Common myeloid progenitor, CD34-positive (primary cell): ENCODE measurements at regions not wholly inside any gene's neighbourhood (a gene's known extent, or its start where the extent isn't known, plus 50 kb on each side); places are given as distances from the start of the nearest gene placed in this dataset.

Source experiments
- CTCF ChIA-PET: fragments of 350-600 bp; sonication (Branson Sonifier 250); formaldehyde crosslinking; loops from one replicate; lab custom pipeline; 2021; ENCODE audit warnings: antibody characterized with exemption; lab: Charles Lee
- POLR2A ChIA-PET: fragments of 350-600 bp; sonication (Branson Sonifier 250); formaldehyde crosslinking; loops from one replicate; lab custom pipeline; 2021; ENCODE audit warnings: antibody characterized with exemption; lab: Charles Lee
- DNase-seq, 3 donors: peaks; one replicate each; pipeline versions ENCODE4 v3.0.0 to v3.0.0-alpha.2; 2013
- H3K27ac ChIP-seq, 2 experiments: 1 replicate in 1 of 2; 2 replicates in 1 of 2; pipeline ENCODE4 v1.7.0; 2013; ENCODE audit warnings: inconsistent platforms in 2 of 2, low read length in 2 of 2, mild to moderate bottlenecking in 2 of 2, low read depth in 1 of 2, moderate library complexity in 1 of 2; ENCODE audit not compliant: severe bottlenecking in 2 of 2, insufficient read depth in 1 of 2, poor library complexity in 1 of 2
- H3K27me3 ChIP-seq, 5 experiments: replicated peaks in 2 of 5; 1 replicate in 3 of 5; 2 replicates in 2 of 5; pipeline versions ENCODE4 v1.6.1 to v1.7.0; 2013; ENCODE audit warnings: low read length in 4 of 5, mild to moderate bottlenecking in 2 of 5, moderate library complexity in 2 of 5, inconsistent platforms in 1 of 5; ENCODE audit not compliant: insufficient read depth in 5 of 5, control insufficient read depth in 4 of 5
- H3K36me3 ChIP-seq, 4 experiments: 1 replicate in 2 of 4; 2 replicates in 2 of 4; pipeline versions ENCODE4 v1.6.1 to v1.7.0; 2013; ENCODE audit warnings: low read length in 3 of 4, control low read depth in 1 of 4, mild to moderate bottlenecking in 1 of 4; ENCODE audit not compliant: control insufficient read depth in 4 of 4, insufficient read depth in 4 of 4
- H3K4me1 ChIP-seq, 4 experiments: 1 replicate in 3 of 4; 2 replicates in 1 of 4; pipeline versions ENCODE4 v1.6.1 to v1.7.1; 2013; ENCODE audit warnings: low read length in 3 of 4, mild to moderate bottlenecking in 3 of 4, control low read depth in 1 of 4, inconsistent platforms in 1 of 4, moderate library complexity in 1 of 4; ENCODE audit not compliant: control insufficient read depth in 4 of 4, insufficient read depth in 4 of 4; ENCODE audit errors: control extremely low read depth in 1 of 4
- H3K4me3 ChIP-seq, 7 experiments: 1 replicate in 4 of 7; 2 replicates in 3 of 7; pipeline versions ENCODE4 v1.5.1 to v1.7.0; 2013; ENCODE audit warnings: mild to moderate bottlenecking in 7 of 7, low read length in 6 of 7, moderate library complexity in 6 of 7, inconsistent platforms in 2 of 7, low read depth in 2 of 7, control low read depth in 1 of 7; ENCODE audit not compliant: insufficient read depth in 4 of 7, control insufficient read depth in 1 of 7; ENCODE audit errors: extremely low read depth in 1 of 7
- H3K9me3 ChIP-seq, 5 experiments: 1 replicate in 4 of 5; 2 replicates in 1 of 5; pipeline versions ENCODE4 v1.6.1 to v1.7.1; 2013; ENCODE audit warnings: low read length in 4 of 5, mild to moderate bottlenecking in 2 of 5, inconsistent platforms in 1 of 5, low read depth in 1 of 5, moderate library complexity in 1 of 5; ENCODE audit not compliant: control insufficient read depth in 4 of 5, insufficient read depth in 2 of 5; ENCODE audit errors: control extremely low read depth in 1 of 5
- WGBS: methylation state at CpG from one replicate; pipeline ENCODE4 v1.1.5; 2013; ENCODE audit not compliant: insufficient coverage; 5-methylcytosine and 5-hydroxymethylcytosine counted together

GRCh38 chr1:238491265-238491664 is 600.5 kb upstream of the ZP4 start:
- H3K27ac ChIP-seq = no peak overlapping the region
- no peaks in the 10 kb centered on the region for H3K36me3 ChIP-seq
- no peaks in the 10 kb centered on the region for H3K9me3 ChIP-seq
- ChIA-PET POLR2A (interaction anchor here (0.6 kb wide), 1 partner anchor 773 kb away, joined by 3 read pairs; no protein-coding TSS in a partner anchor), CTCF (no interaction called here)
- DNase-seq = no peak
- 100% methylated on average over 10 of the region's 12 CpGs for WGBS
- H3K27me3 ChIP-seq = peaks cover 0 to 7% (median 0%) of the 10 kb centered on the region in 5 experiments
- H3K4me3 ChIP-seq = no peak overlapping the region
- no peaks in the 10 kb centered on the region for H3K4me1 ChIP-seq

GRCh38 chr1:238489006-238489405 is 598.3 kb upstream of the ZP4 start:
- 100% methylated on average over 3 of the region's 3 CpGs for WGBS
- H3K4me1 ChIP-seq = no peaks in the 10 kb centered on the region
- POLR2A ChIA-PET = no interaction called here
- no peaks in the 10 kb centered on the region for H3K36me3 ChIP-seq
- no peak overlapping the region for H3K4me3 ChIP-seq
- no peaks in the 10 kb centered on the region for H3K9me3 ChIP-seq
- peaks cover 0 to 7% (median 0%) of the 10 kb centered on the region in 5 experiments for H3K27me3 ChIP-seq
- H3K27ac ChIP-seq = no peak overlapping the region
- DNase-seq = no peak
- CTCF ChIA-PET = interaction anchor here (1.1 to 1.8 kb wide), 2 partner anchors 15 to 118 kb away, joined by 4 to 5 read pairs; no protein-coding TSS in a partner anchor

DNA sequence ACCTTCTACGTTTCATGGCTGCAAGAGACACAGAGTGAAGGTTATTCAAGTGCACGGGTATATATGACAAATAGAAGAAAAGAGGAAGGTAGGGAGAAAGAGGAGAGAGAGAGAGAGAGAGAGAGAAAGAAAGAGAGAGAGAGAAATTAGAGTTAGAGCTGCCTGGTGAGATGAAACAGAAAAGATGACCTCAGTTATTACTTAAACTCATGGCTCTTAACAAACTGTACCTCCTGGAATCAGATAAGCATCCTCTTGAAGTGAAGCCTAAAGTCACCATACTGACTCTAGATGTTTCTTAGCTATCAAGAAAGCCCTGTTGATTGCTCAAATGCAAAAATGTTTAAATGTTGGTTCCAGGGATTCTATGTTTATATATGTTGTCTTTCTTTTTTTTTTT is 597.7 kb upstream of the ZP4 start:
- H3K9me3 ChIP-seq = no peaks in the 10 kb centered on the region
- H3K27me3 ChIP-seq = peaks cover 0 to 7% (median 0%) of the 10 kb centered on the region in 5 experiments
- ChIA-PET POLR2A (no interaction called here), CTCF (interaction anchor here (1.1 kb wide), 1 partner anchor 119 kb away, joined by 4 read pairs; no protein-coding TSS in a partner anchor)
- no peaks in the 10 kb centered on the region for H3K36me3 ChIP-seq
- no peak overlapping the region for H3K4me3 ChIP-seq
- H3K4me1 ChIP-seq = no peaks in the 10 kb centered on the region
- 60% methylated on average over 2 of the region's 2 CpGs for WGBS
- DNase-seq = peak in 2 of 3 donors; percentile 33 to 64
- no peak overlapping the region for H3K27ac ChIP-seq

DNA sequence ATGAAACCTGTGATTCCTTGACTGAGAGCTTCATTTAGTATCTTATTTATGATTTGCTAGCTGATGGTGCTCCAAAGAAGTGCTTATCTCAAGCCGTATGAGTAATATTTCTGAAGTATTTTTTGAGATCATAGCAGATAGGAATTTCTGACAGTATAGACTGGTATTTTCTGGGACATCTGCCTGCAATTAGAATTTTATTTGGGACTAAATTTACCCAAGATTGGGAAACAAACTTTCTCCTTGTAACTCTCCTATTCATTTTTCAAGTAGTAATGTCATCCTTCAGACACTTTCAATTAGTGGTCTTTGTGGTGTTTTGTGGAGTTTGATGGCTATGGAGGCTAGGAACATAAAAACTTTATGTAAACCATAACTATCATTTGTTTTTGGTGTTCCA is 597.2 kb upstream of the ZP4 start:
- DNase-seq = no peak
- ChIA-PET POLR2A (no interaction called here), CTCF (no interaction called here)
- Histone ChIP-seq H3K4me3 (no peak overlapping the region), H3K27me3 (peaks cover 0 to 7% (median under 1%) of the 10 kb centered on the region in 5 experiments), H3K36me3 (no peaks in the 10 kb centered on the region), H3K4me1 (no peaks in the 10 kb centered on the region), H3K9me3 (no peaks in the 10 kb centered on the region), H3K27ac (no peak overlapping the region)
- WGBS = no CpG with 5 or more reads among the region's 1 CpG

DNA sequence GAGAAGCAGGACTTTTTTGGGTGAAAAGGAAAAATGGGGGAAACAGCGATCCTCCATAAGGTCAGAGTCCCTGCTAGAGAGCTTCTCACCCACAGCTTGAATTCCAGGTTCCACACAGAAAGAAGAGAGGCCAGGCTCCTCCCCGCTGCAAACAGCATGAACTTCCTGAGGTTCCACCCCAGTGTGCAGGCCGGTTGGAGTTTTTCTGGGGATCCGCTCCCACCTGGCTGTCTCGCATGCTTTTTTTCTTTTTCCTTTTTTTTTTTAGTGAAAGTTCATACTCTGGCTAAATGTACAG is 595.1 kb upstream of the ZP4 start:
- ChIA-PET CTCF (no interaction called here), POLR2A (no interaction called here)
- peaks cover 0 to 2% (median 0%) of the 10 kb centered on the region in 4 experiments for H3K4me1 ChIP-seq
- peaks cover 0 to 9% (median 0%) of the 10 kb centered on the region in 5 experiments for H3K9me3 ChIP-seq
- no CpG with 5 or more reads among the region's 5 CpGs for WGBS
- H3K27me3 ChIP-seq = peaks cover 0 to 15% (median 4%) of the 10 kb centered on the region in 5 experiments
- no peaks in the 10 kb centered on the region for H3K36me3 ChIP-seq
- DNase-seq = no peak
- no peak overlapping the region for H3K4me3 ChIP-seq
- no peak overlapping the region for H3K27ac ChIP-seq

DNA sequence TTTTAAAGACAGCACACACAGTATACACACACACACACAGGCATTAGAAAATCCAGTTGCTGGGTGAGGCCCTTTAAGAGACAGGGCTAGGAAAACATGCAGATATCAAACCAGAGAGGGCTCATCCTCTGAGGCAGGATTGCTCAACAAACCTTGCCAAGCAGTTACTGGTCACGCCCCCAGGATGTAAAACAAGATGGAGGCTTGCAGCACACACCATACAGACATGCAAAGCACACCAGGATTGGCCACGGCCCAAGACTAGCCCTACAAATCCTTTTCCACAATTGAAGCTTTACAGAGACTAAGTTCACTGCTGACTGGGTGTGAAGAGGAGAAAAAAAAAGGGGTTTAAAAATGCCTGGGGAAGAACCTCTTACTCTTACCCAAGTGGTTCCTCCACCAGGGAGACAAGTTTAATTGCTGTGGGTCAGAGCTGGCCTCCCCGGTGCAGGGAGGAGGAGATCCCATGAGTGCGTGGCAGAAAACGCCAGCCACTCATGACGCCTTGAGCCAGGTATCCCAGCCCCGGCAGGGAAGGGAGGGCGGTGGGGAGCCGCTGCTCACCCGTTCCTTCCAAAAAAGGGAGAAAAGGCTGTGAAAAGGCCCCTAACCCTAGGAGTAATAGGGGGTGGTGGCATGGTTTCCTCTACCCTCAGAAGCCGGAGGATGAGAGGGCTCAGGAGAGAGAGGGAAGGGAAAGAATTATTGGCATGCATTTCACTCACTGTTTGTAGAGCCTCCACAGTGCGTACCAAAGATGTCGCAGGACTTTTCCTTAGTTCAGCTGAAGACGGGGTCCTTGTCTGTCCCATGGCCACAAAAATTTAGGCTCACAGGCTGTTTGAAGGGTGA is 594.6 kb upstream of the ZP4 start:
- no peak overlapping the region for H3K4me3 ChIP-seq
- POLR2A ChIA-PET = no interaction called here

DNA sequence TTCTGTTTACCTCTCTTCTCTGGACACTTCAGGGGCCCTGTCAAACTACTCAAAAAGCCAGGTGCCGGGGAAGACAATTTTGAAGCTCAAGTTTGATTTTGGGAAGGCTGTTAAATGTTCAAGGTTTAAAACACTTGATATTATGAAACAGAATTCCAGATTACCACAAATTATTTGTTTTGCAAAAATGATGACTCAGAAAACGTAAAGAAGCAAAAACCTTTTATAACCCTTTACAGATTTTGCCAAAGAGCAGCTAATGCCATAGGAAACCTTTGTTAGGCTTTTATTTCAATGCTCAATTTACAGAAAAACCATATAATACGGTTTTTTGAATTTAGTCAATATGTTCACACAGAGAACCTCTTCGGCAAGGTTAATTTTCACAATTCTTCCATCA is 593.4 kb upstream of the ZP4 start:
- Histone ChIP-seq H3K36me3 (no peaks in the 10 kb centered on the region), H3K9me3 (peaks cover 0 to 9% (median 0%) of the 10 kb centered on the region in 5 experiments), H3K4me3 (no peak overlapping the region), H3K27me3 (peaks cover 0 to 15% (median 4%) of the 10 kb centered on the region in 5 experiments), H3K4me1 (peaks cover 0 to 7% (median 6%) of the 10 kb centered on the region in 4 experiments), H3K27ac (no peak overlapping the region)
- CTCF ChIA-PET = no interaction called here
- WGBS = 96% methylated on average over 3 of the region's 4 CpGs
- DNase-seq = no peak
- POLR2A ChIA-PET = no interaction called here

More for the DNA sequence above, 594.6 kb upstream of the ZP4 start:
- H3K36me3 ChIP-seq = no peaks in the 10 kb centered on the region
- H3K4me1 ChIP-seq = peaks cover 0 to 2% (median 0%) of the 10 kb centered on the region in 4 experiments
- no peak overlapping the region for H3K27ac ChIP-seq
- no peak for DNase-seq
- H3K27me3 ChIP-seq = peaks cover 0 to 15% (median 4%) of the 10 kb centered on the region in 5 experiments
- peaks cover 0 to 9% (median 0%) of the 10 kb centered on the region in 5 experiments for H3K9me3 ChIP-seq
- WGBS = 97% methylated on average over 13 of the region's 14 CpGs
- CTCF ChIA-PET = no interaction called here
